Thoracic aorta (tissue), 2 donors: ENCODE measurements at regions not wholly inside any gene's neighbourhood (a gene's known extent, or its start where the extent isn't known, plus 50 kb on each side); places are given as distances from the start of the nearest gene placed in this dataset.

ENCODE experiments used
- ATAC-seq: fragments of 150-250 bp; one replicate; pipeline ENCODE4 v1.8.0; 2017; ENCODE audit warnings: low read depth; ENCODE audit not compliant: insufficient number of reproducible peaks, low FRiP score
- DNase-seq: peaks from one replicate; pipeline ENCODE4 v3.0.0-alpha.2; 2020; ENCODE audit warnings: low spot score
- H3K27ac ChIP-seq, 2 donors: fragments of 200-600 bp; sonication (generic); 1 replicate in 1 of 2; 2 replicates in 1 of 2; pipeline ENCODE4 v1.5.1; 2016; ENCODE audit warnings: mild to moderate bottlenecking in 2 of 2, moderate library complexity in 2 of 2
- H3K27me3 ChIP-seq: fragments of 200-600 bp; sonication (generic); replicated peaks from 2 replicates; pipeline ENCODE4 v1.6.0; 2016; ENCODE audit warnings: mild to moderate bottlenecking; ENCODE audit not compliant: insufficient read depth
- H3K36me3 ChIP-seq: fragments of 200-600 bp; sonication (generic); one replicate; pipeline ENCODE4 v1.5.1; 2016
- H3K4me1 ChIP-seq, 2 donors: fragments of 200-600 bp; sonication (generic); 1 replicate in 1 of 2; 2 replicates in 1 of 2; pipeline versions ENCODE4 v1.5.1 to v1.6.0; 2016; ENCODE audit warnings: low read depth in 2 of 2, mild to moderate bottlenecking in 1 of 2; ENCODE audit not compliant: control insufficient read depth in 1 of 2
- H3K4me3 ChIP-seq: fragments of 200-600 bp; sonication (generic); 2 replicates; pipeline ENCODE4 v1.5.1; 2016; ENCODE audit warnings: mild to moderate bottlenecking
- H3K9me3 ChIP-seq: fragments of 200-600 bp; sonication (generic); 2 replicates; pipeline ENCODE4 v1.5.1; 2016
- CTCF ChIP-seq: fragments of 200-600 bp; sonication (generic); IDR thresholded peaks from one replicate; pipeline ENCODE4 v1.5.1; 2019; ENCODE audit warnings: antibody characterized with exemption

- peak overlapping the region; percentile 20 to 80 for H3K27ac ChIP-seq
Measured at GRCh38 chr6:105600336-105601260, 197.7 kb upstream of the PREP start.

GRCh38 chr6:105598264-105598663 is 195.4 kb upstream of the PREP start:
- DNase-seq, result no peak
- peaks cover 40 to 57% of the 10 kb centered on the region in 2 donors for H3K4me1 ChIP-seq
- no peak overlapping the region for H3K4me3 ChIP-seq
- no peak for ATAC-seq
- H3K27me3 ChIP-seq, result no peaks in the 10 kb centered on the region
- no peak overlapping the region for H3K27ac ChIP-seq
- H3K9me3 ChIP-seq, result no peaks in the 10 kb centered on the region
- TF ChIP-seq CTCF, result no peak
- H3K36me3 ChIP-seq, result no peaks in the 10 kb centered on the region

More at GRCh38 chr6:105600336-105601260, 197.7 kb upstream of the PREP start:
- H3K4me3 ChIP-seq, result peak overlapping the region; percentile 60
- H3K36me3 ChIP-seq, result no peaks in the 10 kb centered on the region
- ATAC-seq (no peak), DNase-seq (no peak)
- no peaks in the 10 kb centered on the region for H3K27me3 ChIP-seq
- H3K4me1 ChIP-seq, result peaks cover 34 to 59% of the 10 kb centered on the region in 2 donors
- no peak for TF ChIP-seq CTCF
- no peaks in the 10 kb centered on the region for H3K9me3 ChIP-seq

- no peak overlapping the region for H3K4me3 ChIP-seq
- peaks cover 35 to 56% of the 10 kb centered on the region in 2 donors for H3K4me1 ChIP-seq
- ATAC-seq, result no peak
- no peak for DNase-seq
- H3K27me3 ChIP-seq, result no peaks in the 10 kb centered on the region
- TF ChIP-seq CTCF, result no peak
- no peak overlapping the region for H3K27ac ChIP-seq
- H3K36me3 ChIP-seq, result no peaks in the 10 kb centered on the region
- no peaks in the 10 kb centered on the region for H3K9me3 ChIP-seq
Measured at GRCh38 chr6:105596284-105596755, 193.4 kb upstream of the PREP start.

- H3K27me3 ChIP-seq, result no peaks in the 10 kb centered on the region
- H3K9me3 ChIP-seq, result no peaks in the 10 kb centered on the region
- peaks cover 30 to 51% of the 10 kb centered on the region in 2 donors for H3K4me1 ChIP-seq
- no peak for TF ChIP-seq CTCF
- H3K4me3 ChIP-seq, result no peak overlapping the region
- H3K36me3 ChIP-seq, result no peaks in the 10 kb centered on the region
- ATAC-seq (no peak), DNase-seq (no peak)
- no peak overlapping the region for H3K27ac ChIP-seq
Measured at GRCh38 chr6:105595829-105596228, 192.9 kb upstream of the PREP start.

GRCh38 chr6:105594821-105595220 is 191.9 kb upstream of the PREP start:
- Histone ChIP-seq H3K4me3 (no peak overlapping the region), H3K4me1 (peaks cover 20 to 41% of the 10 kb centered on the region in 2 donors), H3K36me3 (no peaks in the 10 kb centered on the region), H3K27me3 (no peaks in the 10 kb centered on the region), H3K27ac (no peak overlapping the region), H3K9me3 (no peaks in the 10 kb centered on the region)
- DNase-seq (no peak), ATAC-seq (no peak)
- TF ChIP-seq CTCF, result no peak
